CD4-positive, alpha-beta T cell (primary cell): ENCODE measurements at regions not wholly inside any gene's neighbourhood (a gene's known extent, or its start where the extent isn't known, plus 50 kb on each side); places are given as distances from the start of the nearest gene placed in this dataset.
"Not testable (repeated sequence)": the region's sequence is repeated elsewhere in the genome, so short reads cannot be mapped to it uniquely, and the experiment has no call there.

ENCODE experiments used
- ATAC-seq: fragments of 200-7000 bp; cut with Tn5 transposase; one replicate; pipeline ENCODE4 v1.10.0; 2022; ENCODE audit warnings: mild to moderate bottlenecking; ENCODE audit not compliant: poor library complexity
- CTCF ChIA-PET: fragments of 350-600 bp; sonication (Branson Sonifier 250); formaldehyde crosslinking; loops from one replicate; lab custom pipeline; 2021; ENCODE audit warnings: antibody characterized with exemption, inconsistent platforms; lab: Charles Lee
- POLR2A ChIA-PET: fragments of 350-600 bp; sonication (Branson Sonifier 250); formaldehyde crosslinking; loops from one replicate; lab custom pipeline; 2021; ENCODE audit warnings: antibody characterized with exemption, inconsistent platforms; lab: Charles Lee
- DNase-seq, 14 experiments: peaks; one replicate each; pipeline ENCODE4 v3.0.0-alpha.2; 2013 to 2020; ENCODE audit warnings: mixed read lengths in 2 of 14
- H3K27ac ChIP-seq, 2 donors: one replicate each; pipeline versions ENCODE4 v1.5.1 to v1.7.0; 2013; ENCODE audit warnings: low read length in 2 of 2, low read depth in 1 of 2, mild to moderate bottlenecking in 1 of 2
- H3K27me3 ChIP-seq, 2 experiments: 1 replicate in 1 of 2; 2 replicates in 1 of 2; pipeline versions ENCODE4 v1.6.1 to v1.7.0; 2013; ENCODE audit warnings: low read length in 2 of 2, control low read depth in 1 of 2, mild to moderate bottlenecking in 1 of 2, moderate library complexity in 1 of 2; ENCODE audit not compliant: insufficient read depth in 2 of 2, control insufficient read depth in 1 of 2
- H3K36me3 ChIP-seq: one replicate; pipeline ENCODE4 v1.6.1; 2013; ENCODE audit warnings: low read length, control low read depth; ENCODE audit not compliant: insufficient read depth
- H3K4me1 ChIP-seq: one replicate; pipeline ENCODE4 v1.6.1; 2013; ENCODE audit warnings: low read length, control low read depth; ENCODE audit not compliant: insufficient read depth
- H3K4me3 ChIP-seq: one replicate; pipeline ENCODE4 v1.5.1; 2013; ENCODE audit warnings: mild to moderate bottlenecking, low read length, moderate library complexity
- H3K9me3 ChIP-seq, 2 experiments: 1 replicate in 1 of 2; 2 replicates in 1 of 2; pipeline versions ENCODE4 v1.6.1 to v1.7.0; 2013; ENCODE audit warnings: low read length in 2 of 2, mild to moderate bottlenecking in 2 of 2, control low read depth in 1 of 2, moderate library complexity in 1 of 2; ENCODE audit not compliant: control insufficient read depth in 1 of 2, insufficient read depth in 1 of 2
- H3K27ac Mint-ChIP-seq: one replicate; pipeline ENCODE4 v1.8.0; 2020; ENCODE audit warnings: mixed read lengths
- H3K27me3 Mint-ChIP-seq: one replicate; pipeline ENCODE4 v1.8.0; 2021; ENCODE audit warnings: mixed read lengths
- H3K36me3 Mint-ChIP-seq: one replicate; pipeline ENCODE4 v1.8.0; 2021; ENCODE audit warnings: low read depth, mixed read lengths
- H3K4me1 Mint-ChIP-seq: one replicate; pipeline ENCODE4 v1.8.0; 2021; ENCODE audit warnings: low read depth, mixed read lengths
- H3K4me3 Mint-ChIP-seq: one replicate; pipeline ENCODE4 v1.8.0; 2020; ENCODE audit warnings: mild to moderate bottlenecking, mixed read lengths
- H3K9me3 Mint-ChIP-seq: one replicate; pipeline ENCODE4 v1.8.0; 2020; ENCODE audit warnings: mixed read lengths
- CTCF ChIP-seq: fragments of 200-600 bp; IDR thresholded peaks from one replicate; pipeline ENCODE4 v1.8.0; 2022; ENCODE audit warnings: antibody characterized with exemption, mild to moderate bottlenecking
- intact Hi-C, 2 experiments: fragments of 100-400 bp; cut with DNase I in 1 of 2; cut with micrococcal nuclease in 1 of 2; formaldehyde crosslinking; loops; one replicate each; pipeline versions ENCODE4 v1.15.1 to v1.9.0; 2023 to 2025; cut with DNase I, micrococcal nuclease

- Mint-ChIP-seq H3K4me3 (no peak overlapping the region), H3K9me3 (peaks cover 2% of the 10 kb centered on the region), H3K36me3 (no peaks in the 10 kb centered on the region), H3K4me1 (no peaks in the 10 kb centered on the region), H3K27ac (no peak overlapping the region), H3K27me3 (peaks cover 30% of the 10 kb centered on the region)
- ChIA-PET POLR2A (no interaction called here), CTCF (no interaction called here)
- H3K27ac ChIP-seq, result no peak overlapping the region
- H3K27me3 ChIP-seq, result peaks cover 0 to 2% of the 10 kb centered on the region in 2 experiments
- DNase-seq, result no peak
- H3K9me3 ChIP-seq, result peaks cover 0 to 2% of the 10 kb centered on the region in 2 experiments
- intact Hi-C loops, result no loop called here
- no peak for TF ChIP-seq CTCF
- H3K36me3 ChIP-seq, result no peaks in the 10 kb centered on the region
- ATAC-seq, result no peak
- no peak overlapping the region for H3K4me3 ChIP-seq
- no peaks in the 10 kb centered on the region for H3K4me1 ChIP-seq
These were observed 92.9 kb upstream of the SIX2 start for GRCh38 chr2:45102141-45102540.

GRCh38 chr2:45096996-45097395 is 87.7 kb upstream of the SIX2 start:
- no peak for DNase-seq
- Mint-ChIP-seq H3K4me1 (no peaks in the 10 kb centered on the region), H3K4me3 (no peak overlapping the region), H3K9me3 (peaks cover 2% of the 10 kb centered on the region), H3K27ac (no peak overlapping the region), H3K27me3 (peaks cover 11% of the 10 kb centered on the region), H3K36me3 (no peaks in the 10 kb centered on the region)
- ChIA-PET CTCF (no interaction called here), POLR2A (no interaction called here)
- no peak for ATAC-seq
- Histone ChIP-seq H3K36me3 (no peaks in the 10 kb centered on the region), H3K4me1 (no peaks in the 10 kb centered on the region), H3K27me3 (peaks cover 7 to 11% of the 10 kb centered on the region in 2 experiments), H3K9me3 (peaks cover 0 to 8% of the 10 kb centered on the region in 2 experiments), H3K27ac (no peak overlapping the region), H3K4me3 (no peak overlapping the region)
- intact Hi-C loops, result no loop called here
- TF ChIP-seq CTCF, result no peak

GRCh38 chr2:45096038-45096437 is 86.8 kb upstream of the SIX2 start:
- H3K4me3 ChIP-seq, H3K9me3 ChIP-seq, H3K27ac Mint-ChIP-seq, H3K27ac ChIP-seq, H3K4me1 ChIP-seq, DNase-seq, POLR2A ChIA-PET, intact Hi-C loops, H3K36me3 ChIP-seq, H3K4me3 Mint-ChIP-seq, H3K36me3 Mint-ChIP-seq, CTCF ChIA-PET, H3K4me1 Mint-ChIP-seq, ATAC-seq, H3K9me3 Mint-ChIP-seq: not testable (repeated sequence)
- peaks cover 14% of the 10 kb centered on the region for H3K27me3 Mint-ChIP-seq
- peaks cover 7 to 11% of the 10 kb centered on the region in 2 experiments for H3K27me3 ChIP-seq

GRCh38 chr2:45093663-45094062 is 84.4 kb upstream of the SIX2 start:
- peaks cover 0 to 8% of the 10 kb centered on the region in 2 experiments for H3K9me3 ChIP-seq
- no peak for TF ChIP-seq CTCF
- intact Hi-C loops, result no loop called here
- H3K27me3 Mint-ChIP-seq, result peaks cover 18% of the 10 kb centered on the region
- no peaks in the 10 kb centered on the region for H3K36me3 ChIP-seq
- POLR2A ChIA-PET, result no interaction called here
- CTCF ChIA-PET, result interaction anchor here (1.2 kb wide), 1 partner anchor 14 kb away, joined by 3 read pairs; no protein-coding TSS in a partner anchor
- DNase-seq, result no peak
- no peaks in the 10 kb centered on the region for H3K9me3 Mint-ChIP-seq
- no peak overlapping the region for H3K27ac ChIP-seq
- peaks cover 7 to 11% of the 10 kb centered on the region in 2 experiments for H3K27me3 ChIP-seq
- H3K4me3 ChIP-seq, result no peak overlapping the region
- no peaks in the 10 kb centered on the region for H3K4me1 ChIP-seq
- ATAC-seq, result no peak
- no peaks in the 10 kb centered on the region for H3K4me1 Mint-ChIP-seq
- no peak overlapping the region for H3K27ac Mint-ChIP-seq
- H3K4me3 Mint-ChIP-seq, result no peak overlapping the region
- no peaks in the 10 kb centered on the region for H3K36me3 Mint-ChIP-seq
